Activated CD4-positive, alpha-beta T cell treated with anti-CD3 and anti-CD28 coated beads for 36 hours (primary cell): ENCODE measurements at regions not wholly inside any gene's neighbourhood (a gene's known extent, or its start where the extent isn't known, plus 50 kb on each side); places are given as distances from the start of the nearest gene placed in this dataset.

Experiments
- ATAC-seq: fragments of 200-7000 bp; cut with Tn5 transposase; one replicate; pipeline ENCODE4 v1.10.0; 2021; ENCODE audit warnings: mild to moderate bottlenecking, moderate library complexity
- CTCF ChIA-PET: fragments of 350-600 bp; sonication (Branson Sonifier 250); formaldehyde crosslinking; loops from one replicate; lab custom pipeline; 2021; ENCODE audit warnings: antibody characterized with exemption; lab: Charles Lee
- POLR2A ChIA-PET: fragments of 350-600 bp; sonication (Branson Sonifier 250); formaldehyde crosslinking; loops from one replicate; lab custom pipeline; 2021; ENCODE audit warnings: antibody characterized with exemption, inconsistent platforms; lab: Charles Lee
- DNase-seq: peaks from one replicate; pipeline ENCODE4 v3.0.0-alpha.2; 2020
- H3K27ac Mint-ChIP-seq: one replicate; pipeline ENCODE4 v1.8.0; 2021; ENCODE audit warnings: mixed read lengths
- H3K27me3 Mint-ChIP-seq: one replicate; pipeline ENCODE4 v1.8.0; 2021; ENCODE audit warnings: mixed read lengths
- H3K36me3 Mint-ChIP-seq: one replicate; pipeline ENCODE4 v1.8.0; 2021; ENCODE audit warnings: low read depth, mixed read lengths
- H3K4me1 Mint-ChIP-seq: one replicate; pipeline ENCODE4 v1.8.0; 2021; ENCODE audit warnings: mixed read lengths
- H3K4me3 Mint-ChIP-seq: one replicate; pipeline ENCODE4 v1.8.0; 2021; ENCODE audit warnings: mild to moderate bottlenecking, moderate library complexity, mixed read lengths
- H3K9me3 Mint-ChIP-seq: one replicate; pipeline ENCODE4 v1.8.0; 2021; ENCODE audit warnings: low read depth, mixed read lengths
- intact Hi-C, 2 experiments: fragments of 100-400 bp; cut with DNase I in 1 of 2; cut with micrococcal nuclease in 1 of 2; formaldehyde crosslinking; loops; one replicate each; pipeline versions ENCODE4 v1.14.2 to v1.15.1; 2022 to 2024; cut with DNase I, micrococcal nuclease

DNA sequence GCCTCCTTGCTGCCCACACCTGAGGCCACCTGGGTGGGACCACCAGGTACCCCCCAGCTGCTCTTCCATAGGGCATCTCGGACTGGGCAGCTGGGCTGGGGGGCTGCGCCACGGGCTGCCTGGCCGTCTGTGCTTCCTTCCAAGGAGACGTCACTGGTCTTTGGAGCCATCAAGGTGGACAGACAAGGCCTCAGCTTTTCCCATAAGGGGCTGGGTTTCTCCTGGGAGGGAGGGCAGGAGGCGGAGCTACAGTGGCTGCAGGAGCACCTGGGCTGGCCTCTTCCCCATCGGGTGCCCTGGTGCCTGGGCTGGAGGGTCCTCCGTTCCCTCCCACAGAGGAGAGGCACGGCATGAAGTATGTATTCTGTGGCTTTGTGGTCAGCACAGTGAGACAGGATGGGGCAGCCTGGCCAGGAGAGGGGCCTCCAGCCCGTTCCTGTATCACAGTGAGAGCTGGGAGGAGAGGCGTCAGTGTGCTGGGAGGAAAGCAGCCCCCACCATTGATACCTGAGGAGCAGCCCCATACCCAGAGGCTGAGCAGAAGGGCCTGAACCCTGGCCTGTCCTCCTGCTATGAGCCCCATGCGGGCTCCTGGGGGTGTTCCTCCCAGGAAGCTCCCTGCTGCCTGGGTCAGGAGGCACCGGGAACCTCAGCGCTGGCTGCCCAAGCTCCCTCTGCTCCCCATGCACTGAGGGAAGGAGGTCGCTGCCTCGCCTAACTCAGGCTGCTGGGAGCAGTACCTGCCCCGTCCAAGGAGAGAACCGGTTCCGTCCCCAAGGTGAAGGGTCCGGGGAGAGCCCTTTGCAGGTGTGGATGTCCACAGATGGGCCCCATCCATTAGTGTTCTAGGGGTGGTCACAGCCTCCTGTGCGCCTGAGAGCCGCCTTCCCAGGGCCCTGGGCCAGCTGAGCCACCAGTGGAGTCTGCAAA, 1075.0 kb downstream of the BRD1 start:
- ChIA-PET CTCF (no interaction called here), POLR2A (no interaction called here)
- H3K27me3 Mint-ChIP-seq = no peaks in the 10 kb centered on the region
- intact Hi-C loops = no loop called here
- no peaks in the 10 kb centered on the region for H3K9me3 Mint-ChIP-seq
- H3K36me3 Mint-ChIP-seq = no peaks in the 10 kb centered on the region
- no peak overlapping the region for H3K4me3 Mint-ChIP-seq
- H3K27ac Mint-ChIP-seq = no peak overlapping the region
- ATAC-seq = no peak
- no peak for DNase-seq
- H3K4me1 Mint-ChIP-seq = no peaks in the 10 kb centered on the region

DNA sequence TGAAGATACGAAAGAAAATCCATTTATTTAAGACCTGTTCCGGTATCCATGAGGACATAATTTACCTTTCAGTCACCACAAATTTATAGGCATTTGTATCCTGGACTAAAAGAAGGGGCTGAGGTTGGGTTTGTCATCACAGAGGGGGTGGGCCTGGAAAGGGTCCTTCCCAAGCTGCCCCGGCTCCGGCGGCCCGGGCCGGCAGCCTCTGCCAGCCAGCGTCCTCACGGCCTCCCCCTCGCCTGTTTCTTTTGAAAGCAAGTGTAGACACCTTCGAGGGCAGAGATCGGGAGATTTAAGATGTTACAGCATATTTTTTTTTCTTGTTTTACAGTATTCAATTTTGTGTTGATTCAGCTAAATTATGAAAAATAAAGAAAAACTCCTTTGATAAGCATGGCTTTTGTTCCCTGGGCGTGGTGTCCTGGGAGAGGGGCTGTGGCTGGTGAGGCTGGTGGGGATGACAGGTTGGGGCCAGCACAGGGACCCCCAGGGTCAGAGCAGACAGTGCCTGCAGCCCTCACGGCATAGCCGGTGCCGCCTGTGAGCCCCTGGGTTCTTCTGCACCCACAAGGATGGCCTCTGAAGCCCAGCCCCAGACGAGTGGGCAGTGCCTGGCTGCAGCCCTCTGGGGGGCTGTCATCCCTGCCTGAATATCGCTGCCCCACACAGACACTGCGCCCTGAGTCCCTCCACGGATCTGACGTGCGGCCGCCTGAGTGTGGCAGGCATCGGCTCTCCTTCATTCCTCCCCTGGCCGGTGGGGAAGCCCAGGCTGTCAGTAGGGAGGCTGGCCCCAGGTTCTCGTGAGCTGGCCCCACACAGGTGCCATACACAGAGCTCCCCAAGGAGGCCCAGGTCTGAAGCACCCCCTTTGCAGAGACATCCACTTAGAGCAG, 1075.9 kb downstream of the BRD1 start:
- DNase-seq = no peak
- no peak overlapping the region for H3K27ac Mint-ChIP-seq
- H3K4me3 Mint-ChIP-seq = no peak overlapping the region
- ATAC-seq = no peak
- H3K4me1 Mint-ChIP-seq = no peaks in the 10 kb centered on the region
- no peaks in the 10 kb centered on the region for H3K27me3 Mint-ChIP-seq
- no peaks in the 10 kb centered on the region for H3K36me3 Mint-ChIP-seq
- ChIA-PET POLR2A (no interaction called here), CTCF (no interaction called here)
- intact Hi-C loops = no loop called here
- H3K9me3 Mint-ChIP-seq = no peaks in the 10 kb centered on the region

DNA sequence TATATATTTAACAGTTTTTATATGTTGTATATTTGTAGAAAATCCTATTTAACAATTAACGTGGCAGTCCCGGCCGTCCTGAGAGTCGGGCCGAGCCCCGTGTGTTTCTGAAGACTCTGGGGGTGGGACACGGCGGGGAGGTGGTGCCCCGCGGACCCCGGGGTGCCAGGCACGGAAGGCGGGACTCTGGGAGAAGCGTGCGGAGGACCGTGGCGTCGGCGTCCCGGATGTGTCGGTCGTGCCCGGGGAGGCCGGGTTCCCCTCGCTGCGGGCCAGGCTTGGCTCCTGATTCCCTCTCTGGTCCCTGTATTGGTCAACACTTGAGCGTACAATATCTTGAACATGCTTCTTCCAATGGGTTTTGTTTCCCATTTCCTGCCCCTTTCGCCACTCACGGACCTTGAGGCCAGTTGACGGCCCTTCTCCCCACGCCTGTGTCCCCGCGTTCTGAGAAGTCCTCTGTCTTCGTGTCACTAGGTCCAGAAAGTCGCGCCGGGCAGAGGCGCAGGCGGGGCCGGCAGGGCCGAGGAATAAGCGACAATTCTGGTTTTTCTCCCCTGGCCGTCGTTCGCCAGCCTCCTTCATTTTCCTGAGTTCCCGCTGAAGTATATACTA, 1076.7 kb downstream of the BRD1 start:
- no peaks in the 10 kb centered on the region for H3K27me3 Mint-ChIP-seq
- no peaks in the 10 kb centered on the region for H3K36me3 Mint-ChIP-seq
- H3K4me3 Mint-ChIP-seq = no peak overlapping the region
- H3K4me1 Mint-ChIP-seq = no peaks in the 10 kb centered on the region
- ChIA-PET POLR2A (no interaction called here), CTCF (no interaction called here)
- no peak overlapping the region for H3K27ac Mint-ChIP-seq
- intact Hi-C loops = no loop called here
- no peak for DNase-seq
- H3K9me3 Mint-ChIP-seq = no peaks in the 10 kb centered on the region
- no peak for ATAC-seq

DNA sequence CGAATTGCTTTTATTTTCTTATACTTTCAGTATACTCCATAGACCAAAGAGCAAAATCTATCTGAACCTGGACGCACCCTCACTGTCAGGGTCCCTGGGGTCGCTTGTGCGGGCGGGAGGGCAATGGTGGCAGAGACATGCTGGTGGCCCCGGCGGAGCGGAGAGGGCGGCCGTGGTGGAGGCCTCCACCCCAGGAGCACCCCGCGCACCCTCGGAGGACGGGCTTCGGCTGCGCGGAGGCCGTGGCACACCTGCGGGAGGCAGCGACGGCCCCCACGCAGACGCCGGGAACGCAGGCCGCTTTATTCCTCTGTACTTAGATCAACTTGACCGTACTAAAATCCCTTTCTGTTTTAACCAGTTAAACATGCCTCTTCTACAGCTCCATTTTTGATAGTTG, 1077.4 kb downstream of the BRD1 start:
- H3K9me3 Mint-ChIP-seq = no peaks in the 10 kb centered on the region
- no peaks in the 10 kb centered on the region for H3K4me1 Mint-ChIP-seq
- ChIA-PET POLR2A (no interaction called here), CTCF (no interaction called here)
- intact Hi-C loops = no loop called here
- ATAC-seq (no peak), DNase-seq (no peak)
- H3K36me3 Mint-ChIP-seq = no peaks in the 10 kb centered on the region
- H3K27ac Mint-ChIP-seq = no peak overlapping the region
- no peak overlapping the region for H3K4me3 Mint-ChIP-seq
- no peaks in the 10 kb centered on the region for H3K27me3 Mint-ChIP-seq

DNA sequence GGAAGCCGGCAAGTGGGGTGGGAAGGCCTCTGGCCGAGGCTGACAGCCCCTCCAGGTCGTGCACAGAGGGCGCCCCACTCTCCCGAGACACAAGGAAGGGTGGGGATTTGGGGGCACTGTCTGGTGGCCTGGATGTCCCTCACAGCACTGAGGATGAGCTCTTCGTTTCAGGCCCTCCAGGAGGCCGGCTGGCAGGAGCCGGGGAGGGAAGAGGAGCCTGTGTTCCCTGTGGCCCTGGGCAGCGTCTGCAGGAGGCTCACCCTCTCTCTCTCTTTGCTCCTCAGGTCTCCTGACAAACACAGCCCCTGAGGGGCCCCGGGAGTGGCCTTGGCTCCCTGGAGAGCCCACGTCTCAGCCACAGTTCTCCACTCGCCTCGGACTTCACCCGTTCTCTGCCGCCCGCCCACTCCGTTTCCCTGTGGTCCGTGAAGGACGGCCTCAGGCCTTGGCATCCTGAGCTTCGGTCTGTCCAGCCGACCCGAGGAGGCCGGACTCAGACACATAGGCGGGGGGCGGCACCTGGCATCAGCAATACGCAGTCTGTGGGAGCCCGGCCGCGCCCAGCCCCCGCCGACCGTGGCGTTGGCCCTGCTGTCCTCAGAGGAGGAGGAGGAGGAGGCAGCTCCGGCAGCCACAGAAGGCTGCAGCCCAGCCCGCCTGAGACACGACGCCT, 1078.0 kb downstream of the BRD1 start:
- no peaks in the 10 kb centered on the region for H3K9me3 Mint-ChIP-seq
- ATAC-seq = no peak
- no peaks in the 10 kb centered on the region for H3K36me3 Mint-ChIP-seq
- DNase-seq = no peak
- H3K27ac Mint-ChIP-seq = no peak overlapping the region
- POLR2A ChIA-PET = no interaction called here
- CTCF ChIA-PET = no interaction called here
- no peaks in the 10 kb centered on the region for H3K27me3 Mint-ChIP-seq
- no peak overlapping the region for H3K4me3 Mint-ChIP-seq
- H3K4me1 Mint-ChIP-seq = no peaks in the 10 kb centered on the region
- intact Hi-C loops = no loop called here

DNA sequence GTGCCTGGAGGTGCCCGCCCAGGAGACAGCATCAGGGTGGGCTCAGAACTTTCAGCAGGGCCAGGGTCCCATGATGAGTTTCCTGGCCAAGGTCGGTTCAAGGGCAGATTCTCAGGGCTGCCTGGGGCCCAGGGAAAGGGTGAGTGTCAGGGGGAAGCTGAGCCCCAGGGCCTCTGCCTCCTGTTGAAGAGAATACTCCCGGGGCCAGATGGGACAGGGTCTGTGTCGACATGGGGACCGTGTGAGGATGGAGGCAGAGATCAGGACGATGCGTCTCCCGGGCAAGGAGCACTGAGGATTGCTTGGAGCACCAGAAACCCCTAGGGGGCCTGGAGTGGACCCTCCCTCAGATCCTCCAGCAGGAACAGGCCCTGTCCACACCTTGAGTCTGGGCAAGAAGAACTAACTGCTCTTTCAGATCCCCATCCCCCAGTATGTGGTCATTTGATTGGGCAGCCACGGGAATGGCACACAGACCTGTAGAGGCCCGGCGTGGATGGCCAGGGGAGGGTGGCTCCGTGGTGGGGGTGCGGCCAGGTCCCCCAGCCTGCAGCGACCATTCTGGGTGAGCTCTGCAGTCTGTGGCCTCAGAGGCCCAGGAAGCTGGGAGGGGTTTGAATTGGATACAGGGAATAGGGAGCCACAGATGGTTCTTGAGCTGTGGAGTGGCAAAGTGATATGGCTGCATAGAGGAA, 1078.7 kb downstream of the BRD1 start:
- Mint-ChIP-seq H3K4me1 (no peaks in the 10 kb centered on the region), H3K9me3 (no peaks in the 10 kb centered on the region), H3K4me3 (no peak overlapping the region), H3K36me3 (no peaks in the 10 kb centered on the region), H3K27ac (no peak overlapping the region), H3K27me3 (no peaks in the 10 kb centered on the region)
- ATAC-seq = no peak
- CTCF ChIA-PET = no interaction called here
- intact Hi-C loops = no loop called here
- no peak for DNase-seq
- POLR2A ChIA-PET = no interaction called here

DNA sequence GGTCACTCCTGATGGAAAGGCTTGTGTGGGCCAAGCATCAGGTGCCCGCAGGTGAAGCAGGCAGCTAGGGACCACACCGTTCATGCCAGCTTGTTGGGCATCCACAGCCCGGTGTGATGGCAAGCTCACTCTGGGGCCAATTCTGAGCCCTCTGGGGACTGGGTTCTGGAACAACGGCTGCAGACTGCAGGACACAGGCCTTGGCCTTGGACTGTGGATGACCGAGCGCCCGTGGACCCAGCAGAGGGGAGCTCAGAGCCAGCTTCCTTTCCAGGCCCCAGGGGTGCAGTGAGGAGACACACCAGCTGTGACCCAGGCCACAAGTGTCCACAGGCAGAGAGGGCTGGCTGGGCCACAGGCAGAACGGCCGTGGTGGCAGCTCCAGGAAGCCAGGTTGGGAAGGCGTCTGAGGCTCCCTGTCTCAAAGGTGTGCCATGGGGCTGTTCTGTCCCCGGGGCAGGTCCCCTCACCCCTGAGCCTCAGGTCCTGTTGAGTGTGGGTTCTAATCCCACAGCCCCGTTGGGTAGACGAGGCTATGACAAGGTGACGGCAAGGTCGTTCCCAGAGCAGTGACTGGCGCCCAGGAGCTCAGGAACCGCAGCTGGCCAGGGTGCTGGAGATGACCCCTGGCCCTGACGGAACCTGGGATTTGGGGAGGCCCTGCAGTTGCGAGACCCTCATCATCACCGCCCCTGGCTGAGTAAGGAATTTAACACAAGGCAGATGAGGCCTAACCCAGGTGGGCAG, 1079.4 kb downstream of the BRD1 start:
- ATAC-seq = no peak
- Mint-ChIP-seq H3K4me1 (no peaks in the 10 kb centered on the region), H3K36me3 (no peaks in the 10 kb centered on the region), H3K9me3 (no peaks in the 10 kb centered on the region), H3K4me3 (no peak overlapping the region), H3K27me3 (no peaks in the 10 kb centered on the region), H3K27ac (no peak overlapping the region)
- DNase-seq = no peak
- ChIA-PET POLR2A (no interaction called here), CTCF (interaction anchor here (0.5 kb wide), 1 partner anchor 152 kb away, joined by 3 read pairs; no protein-coding TSS in a partner anchor)
- intact Hi-C loops = no loop called here

DNA sequence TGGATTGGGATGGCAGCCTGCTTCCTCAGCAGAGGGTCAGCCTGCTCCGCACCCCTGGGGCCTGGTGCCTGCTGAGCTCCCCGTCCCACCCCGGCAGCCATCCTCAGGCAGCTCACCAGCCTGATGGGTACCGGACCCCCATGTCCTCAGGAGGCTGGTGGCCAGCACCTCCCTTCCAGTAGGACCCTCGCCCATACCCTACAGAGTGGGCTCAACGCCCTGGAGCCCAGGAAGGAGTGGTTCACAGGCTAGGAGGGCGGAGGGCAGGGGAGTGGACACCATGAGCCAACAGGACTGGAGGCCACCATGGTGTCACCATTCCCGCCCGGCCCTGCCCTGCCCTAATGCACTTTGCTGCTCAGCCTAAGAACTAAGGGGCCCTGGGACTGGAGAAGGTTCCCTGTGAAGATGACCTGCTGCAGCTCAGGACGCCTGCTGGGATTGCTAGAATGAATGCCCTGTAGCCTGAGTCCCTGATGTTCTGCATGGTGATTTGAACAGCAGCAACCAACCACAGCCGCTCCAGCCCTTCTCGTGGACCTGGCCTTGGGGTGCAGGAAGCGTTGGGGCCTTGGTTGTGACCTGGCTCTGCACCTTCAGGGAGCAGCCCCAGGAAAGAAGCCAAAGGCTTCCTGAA, 1080.8 kb downstream of the BRD1 start:
- no peak overlapping the region for H3K4me3 Mint-ChIP-seq
- H3K27me3 Mint-ChIP-seq = no peaks in the 10 kb centered on the region
- ATAC-seq (no peak), DNase-seq (no peak)
- ChIA-PET CTCF (no interaction called here), POLR2A (no interaction called here)
- no peaks in the 10 kb centered on the region for H3K36me3 Mint-ChIP-seq
- intact Hi-C loops = no loop called here
- no peaks in the 10 kb centered on the region for H3K4me1 Mint-ChIP-seq
- H3K27ac Mint-ChIP-seq = no peak overlapping the region
- no peaks in the 10 kb centered on the region for H3K9me3 Mint-ChIP-seq

DNA sequence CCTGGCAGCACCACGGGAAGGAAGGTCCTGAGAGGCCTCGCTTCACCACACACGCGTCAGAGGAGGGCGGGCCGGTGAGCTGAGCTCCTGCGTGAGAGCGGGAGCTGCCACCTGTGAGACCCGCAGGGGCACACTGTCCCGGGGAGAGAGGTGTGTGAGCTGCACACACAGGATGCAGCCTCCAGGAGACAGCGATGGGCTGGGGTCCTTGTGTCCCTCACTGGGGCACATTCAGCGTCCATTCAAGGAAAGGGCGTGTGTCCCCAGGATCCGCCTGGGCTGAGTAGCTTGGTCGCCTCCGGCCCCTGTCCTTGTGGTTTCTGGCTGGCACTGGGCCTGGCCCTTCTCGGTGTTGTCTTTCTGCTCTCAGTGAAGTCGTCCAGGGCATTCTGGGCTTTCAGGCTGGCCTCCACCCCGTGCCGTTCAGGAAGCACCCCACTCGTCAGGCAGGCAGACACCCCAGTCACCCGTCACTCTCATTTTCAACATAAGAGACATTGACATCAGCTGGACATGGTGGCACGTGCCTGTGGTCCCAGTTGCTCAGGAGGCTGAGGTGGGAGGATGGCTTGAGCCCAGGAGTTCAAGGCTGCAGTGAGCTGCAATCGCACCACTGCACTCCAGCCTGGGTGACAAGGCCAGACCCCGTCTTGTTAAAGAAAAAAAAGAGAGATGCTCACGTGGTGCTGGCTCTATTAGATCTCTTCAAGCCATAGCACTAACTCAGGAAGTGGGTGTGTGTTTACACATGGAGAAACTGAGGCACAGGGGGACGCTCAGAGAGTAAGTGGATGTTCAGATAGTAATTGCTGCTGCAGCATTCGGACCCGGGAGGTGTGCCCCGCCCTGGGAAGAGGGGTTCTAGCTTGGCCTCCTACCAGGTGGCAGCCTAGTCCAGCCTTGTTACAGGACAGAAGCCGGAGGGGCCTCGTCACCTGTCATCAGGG, 1081.6 kb downstream of the BRD1 start:
- ChIA-PET POLR2A (no interaction called here), CTCF (no interaction called here)
- ATAC-seq (no peak), DNase-seq (no peak)
- no peaks in the 10 kb centered on the region for H3K27me3 Mint-ChIP-seq
- intact Hi-C loops = no loop called here
- H3K27ac Mint-ChIP-seq = no peak overlapping the region
- H3K36me3 Mint-ChIP-seq = no peaks in the 10 kb centered on the region
- H3K9me3 Mint-ChIP-seq = no peaks in the 10 kb centered on the region
- no peaks in the 10 kb centered on the region for H3K4me1 Mint-ChIP-seq
- no peak overlapping the region for H3K4me3 Mint-ChIP-seq
